B cell (primary cell): ENCODE measurements at regions not wholly inside any gene's neighbourhood (a gene's known extent, or its start where the extent isn't known, plus 50 kb on each side); places are given as distances from the start of the nearest gene placed in this dataset.

ENCODE experiments used
- ATAC-seq: fragments of 200-7000 bp; cut with Tn5 transposase; one replicate; pipeline ENCODE4 v1.10.0; 2021; ENCODE audit warnings: low read depth, mild to moderate bottlenecking, moderate number of reproducible peaks, moderate library complexity
- CTCF ChIA-PET: fragments of 350-600 bp; sonication (Branson Sonifier 250); formaldehyde crosslinking; loops from one replicate; lab custom pipeline; 2021; ENCODE audit warnings: antibody characterized with exemption, inconsistent platforms; lab: Charles Lee
- POLR2A ChIA-PET: fragments of 350-600 bp; sonication (Branson Sonifier 250); formaldehyde crosslinking; loops from one replicate; lab custom pipeline; 2021; ENCODE audit warnings: antibody characterized with exemption; lab: Charles Lee
- DNase-seq: peaks from one replicate; pipeline ENCODE4 v3.0.0; 2013
- H2AFZ ChIP-seq: 2 replicates; pipeline ENCODE4 v1.6.1; 2012; ENCODE audit warnings: mild to moderate bottlenecking, low read depth, low read length; ENCODE audit not compliant: insufficient read depth, poor library complexity, severe bottlenecking
- H3K27ac ChIP-seq, 2 donors: 1 replicate in 1 of 2; 2 replicates in 1 of 2; pipeline ENCODE4 v1.5.1; 2012 to 2013; ENCODE audit warnings: low read length in 2 of 2, mild to moderate bottlenecking in 2 of 2, moderate library complexity in 1 of 2
- H3K27me3 ChIP-seq, 4 experiments: fragments of 200-600 bp in 1 of 4; sonication (generic) in 1 of 4; replicated peaks in 1 of 4; 1 replicate in 2 of 4; 2 replicates in 2 of 4; pipeline versions ENCODE4 v1.6.1 to v1.7.0; 2013 to 2016; ENCODE audit warnings: low read length in 3 of 4, mild to moderate bottlenecking in 2 of 4, mixed read lengths in 1 of 4, moderate library complexity in 1 of 4; ENCODE audit not compliant: insufficient read depth in 4 of 4, control insufficient read depth in 3 of 4; ENCODE audit errors: control extremely low read depth in 1 of 4
- H3K36me3 ChIP-seq, 2 experiments: replicated peaks in 1 of 2; 1 replicate in 1 of 2; 2 replicates in 1 of 2; pipeline versions ENCODE4 v1.6.1 to v1.7.1; 2013; ENCODE audit warnings: low read length in 1 of 2; ENCODE audit not compliant: insufficient read depth in 2 of 2, control insufficient read depth in 1 of 2; ENCODE audit errors: control extremely low read depth in 1 of 2, extremely low read depth in 1 of 2
- H3K4me1 ChIP-seq, 2 donors: fragments of 200-600 bp in 1 of 2; sonication (generic) in 1 of 2; 1 replicate in 1 of 2; 2 replicates in 1 of 2; pipeline versions ENCODE4 v1.5.1 to v1.6.1; 2013 to 2017; ENCODE audit warnings: low read length in 2 of 2; ENCODE audit not compliant: control insufficient read depth in 2 of 2, insufficient read depth in 2 of 2
- H3K4me2 ChIP-seq: replicated peaks from 2 replicates; pipeline ENCODE3; 2012; ENCODE audit warnings: mild to moderate bottlenecking, low read depth, low read length; ENCODE audit not compliant: poor library complexity, severe bottlenecking
- H3K4me3 ChIP-seq, 5 experiments: fragments of 200-600 bp in 1 of 5; sonication (generic) in 1 of 5; 1 replicate in 3 of 5; 2 replicates in 2 of 5; pipeline versions ENCODE4 v1.5.1 to v1.7.0; 2011 to 2016; ENCODE audit warnings: low read length in 4 of 5, mild to moderate bottlenecking in 4 of 5, low read depth in 2 of 5, control low read depth in 1 of 5, moderate library complexity in 1 of 5; ENCODE audit not compliant: insufficient read depth in 1 of 5; ENCODE audit errors: control extremely low read depth in 1 of 5, extremely low read depth in 1 of 5
- H3K79me2 ChIP-seq: fragments of 200-600 bp; sonication (generic); one replicate; pipeline ENCODE4 v1.6.0; 2016; ENCODE audit warnings: low read length; ENCODE audit not compliant: control insufficient read depth, insufficient read depth
- H3K9ac ChIP-seq: fragments of 200-600 bp; sonication (generic); 2 replicates; pipeline ENCODE4 v1.6.1; 2017; ENCODE audit warnings: mild to moderate bottlenecking, low read length, moderate library complexity
- H3K9me3 ChIP-seq, 3 donors: one replicate each; pipeline versions ENCODE4 v1.6.1 to v1.7.1; 2013; ENCODE audit warnings: low read length in 2 of 3; ENCODE audit not compliant: control insufficient read depth in 2 of 3, insufficient read depth in 1 of 3; ENCODE audit errors: control extremely low read depth in 1 of 3
- H4K20me1 ChIP-seq: 2 replicates; pipeline ENCODE4 v1.6.0; 2012; ENCODE audit warnings: mild to moderate bottlenecking, low read length; ENCODE audit not compliant: insufficient read depth, control insufficient read depth, poor library complexity, severe bottlenecking
- H3K27ac Mint-ChIP-seq: one replicate; pipeline ENCODE4 v1.8.0; 2021; ENCODE audit warnings: mixed read lengths
- H3K27me3 Mint-ChIP-seq: one replicate; pipeline ENCODE4 v1.8.0; 2021; ENCODE audit warnings: mixed read lengths
- H3K4me1 Mint-ChIP-seq: one replicate; pipeline ENCODE4 v1.8.0; 2021; ENCODE audit warnings: mixed read lengths
- H3K4me3 Mint-ChIP-seq: one replicate; pipeline ENCODE4 v1.8.0; 2021; ENCODE audit warnings: mixed read lengths
- H3K9me3 Mint-ChIP-seq: one replicate; pipeline ENCODE4 v1.8.0; 2022; ENCODE audit warnings: mixed read lengths; ENCODE audit not compliant: insufficient read depth
- CTCF ChIP-seq: fragments of 200-600 bp; IDR thresholded peaks from one replicate; pipeline ENCODE4 v1.8.0; 2022; ENCODE audit warnings: antibody characterized with exemption, mild to moderate bottlenecking
- EZH2 ChIP-seq: IDR thresholded peaks from 2 replicates; pipeline ENCODE4 v1.6.1; 2012; ENCODE audit warnings: borderline replicate concordance, low read depth, mild to moderate bottlenecking, moderate library complexity, low read length; ENCODE audit not compliant: insufficient read depth, poor library complexity, severe bottlenecking
- WGBS: methylation state at CpG from one replicate; pipeline ENCODE4 v1.1.5; 2013; ENCODE audit warnings: missing lambda C conversion rate; ENCODE audit not compliant: insufficient coverage; 5-methylcytosine and 5-hydroxymethylcytosine counted together
- intact Hi-C: fragments of 100-400 bp; cut with micrococcal nuclease; formaldehyde crosslinking; loops from one replicate; pipeline ENCODE4 v1.10.0; 2022

GRCh38 chr15:66952756-66953522, 112.5 kb upstream of the SMAD3 start:
- peaks cover 10 to 13% of the 10 kb centered on the region in 2 donors for H3K4me1 ChIP-seq
- no peak for TF ChIP-seq EZH2
- TF ChIP-seq CTCF = no peak
- peaks cover 0 to 6% (median 0%) of the 10 kb centered on the region in 3 donors for H3K9me3 ChIP-seq
- H3K27ac ChIP-seq = no peak overlapping the region
- Mint-ChIP-seq H3K9me3 (peaks cover 2% of the 10 kb centered on the region), H3K4me1 (peaks cover 18% of the 10 kb centered on the region), H3K4me3 (no peak overlapping the region), H3K27me3 (peaks cover 4% of the 10 kb centered on the region), H3K27ac (no peak overlapping the region)
- ChIA-PET POLR2A (no interaction called here), CTCF (no interaction called here)
- no peaks in the 10 kb centered on the region for H4K20me1 ChIP-seq
- H3K4me3 ChIP-seq = no peak overlapping the region
- no peak overlapping the region for H2AFZ ChIP-seq
- ATAC-seq = no peak
- no peaks in the 10 kb centered on the region for H3K36me3 ChIP-seq
- WGBS = 93% methylated on average over 6 of the region's 6 CpGs
- no peak overlapping the region for H3K9ac ChIP-seq
- no peaks in the 10 kb centered on the region for H3K79me2 ChIP-seq
- H3K4me2 ChIP-seq = no peak overlapping the region
- no peak for DNase-seq
- intact Hi-C loops = no loop called here
- H3K27me3 ChIP-seq = peaks cover 0 to 13% (median 0%) of the 10 kb centered on the region in 4 experiments

GRCh38 chr15:66953523-66954229, 111.7 kb upstream of the SMAD3 start:
- no peak overlapping the region for H3K4me2 ChIP-seq
- H3K27me3 ChIP-seq = peaks cover 0 to 13% (median 0%) of the 10 kb centered on the region in 4 experiments
- peaks cover 4% of the 10 kb centered on the region for H3K27me3 Mint-ChIP-seq
- WGBS = 97% methylated on average over 10 of the region's 11 CpGs
- H3K27ac ChIP-seq = no peak overlapping the region
- peaks cover 18% of the 10 kb centered on the region for H3K4me1 Mint-ChIP-seq
- no peak overlapping the region for H2AFZ ChIP-seq
- H3K4me3 Mint-ChIP-seq = no peak overlapping the region
- H3K4me3 ChIP-seq = no peak overlapping the region
- intact Hi-C loops = no loop called here
- no peaks in the 10 kb centered on the region for H3K36me3 ChIP-seq
- H3K9ac ChIP-seq = no peak overlapping the region
- peaks cover 2% of the 10 kb centered on the region for H3K9me3 Mint-ChIP-seq
- H3K9me3 ChIP-seq = peaks cover 0 to 6% (median 0%) of the 10 kb centered on the region in 3 donors
- H3K4me1 ChIP-seq = peaks cover 10 to 13% of the 10 kb centered on the region in 2 donors
- no peaks in the 10 kb centered on the region for H4K20me1 ChIP-seq
- POLR2A ChIA-PET = no interaction called here
- TF ChIP-seq CTCF (no peak), EZH2 (no peak)
- H3K79me2 ChIP-seq = no peaks in the 10 kb centered on the region
- no peak overlapping the region for H3K27ac Mint-ChIP-seq
- DNase-seq = no peak
- CTCF ChIA-PET = interaction anchor here (1.9 kb wide), 1 partner anchor 350 kb away, joined by 9 read pairs; no protein-coding TSS in a partner anchor
- no peak for ATAC-seq
